Upper lobe of right lung (tissue), 1 donor: ENCODE measurements at regions not wholly inside any gene's neighbourhood (a gene's known extent, or its start where the extent isn't known, plus 50 kb on each side); places are given as distances from the start of the nearest gene placed in this dataset.

ENCODE experiments used
- ATAC-seq: fragments of 200-7000 bp; cut with Tn5 transposase; one replicate; pipeline ENCODE4 v1.9.1; 2020; ENCODE audit warnings: mild to moderate bottlenecking, moderate library complexity
- DNase-seq: peaks from one replicate; pipeline ENCODE4 v3.0.0-alpha.2; 2020
- H3K27ac ChIP-seq: fragments of 200-600 bp; one replicate; pipeline ENCODE4 v1.8.0; 2022
- H3K27me3 ChIP-seq: fragments of 200-600 bp; one replicate; pipeline ENCODE4 v1.8.0; 2022; ENCODE audit warnings: mild to moderate bottlenecking
- H3K36me3 ChIP-seq: fragments of 200-600 bp; one replicate; pipeline ENCODE4 v1.8.0; 2022
- H3K4me1 ChIP-seq: fragments of 200-600 bp; one replicate; pipeline ENCODE4 v1.8.0; 2022
- H3K4me3 ChIP-seq: fragments of 200-600 bp; one replicate; pipeline ENCODE4 v1.8.0; 2022; ENCODE audit warnings: mild to moderate bottlenecking
- H3K9me3 ChIP-seq: fragments of 200-600 bp; one replicate; pipeline ENCODE4 v1.8.0; 2022
- intact Hi-C: fragments of 100-400 bp; cut with DNase I; formaldehyde crosslinking; loops from one replicate; pipeline ENCODE4 v1.11.0; 2022
- TF ChIP-seq, protein P1 (sequence below): fragments of 200-600 bp; IDR thresholded peaks from one replicate; pipeline ENCODE4 v1.8.0; 2022; ENCODE audit warnings: antibody characterized with exemption
- donor health status: DM: no; HTN: yes; CAD: no; lungs with severe emphysema.

DNA sequence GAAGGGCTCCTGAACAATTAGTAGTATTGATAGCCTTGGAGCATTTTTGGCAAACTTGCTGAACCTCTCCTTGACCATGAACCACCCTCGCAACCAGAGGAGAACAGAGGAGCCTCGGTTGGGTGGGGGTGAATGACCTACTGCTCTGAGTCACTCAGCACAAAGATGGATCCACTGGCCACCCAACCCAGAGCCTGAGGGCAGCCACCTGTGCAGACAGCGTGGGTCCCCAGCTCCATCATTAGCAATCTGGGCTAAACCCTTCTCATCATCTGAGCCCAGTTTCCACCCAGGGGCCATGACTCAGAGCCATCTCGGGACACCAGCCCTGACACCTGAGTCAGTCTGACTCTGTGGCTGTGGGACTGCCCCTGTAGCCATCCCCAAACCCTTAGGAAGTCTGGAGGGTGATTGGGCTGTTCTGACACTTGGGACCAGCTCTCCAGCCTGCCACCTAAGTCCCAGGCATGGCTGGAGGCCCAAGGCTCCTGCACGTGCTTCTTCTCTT lies 171.8 kb upstream of the GPR26 start:
- TF ChIP-seq, protein P1, sequence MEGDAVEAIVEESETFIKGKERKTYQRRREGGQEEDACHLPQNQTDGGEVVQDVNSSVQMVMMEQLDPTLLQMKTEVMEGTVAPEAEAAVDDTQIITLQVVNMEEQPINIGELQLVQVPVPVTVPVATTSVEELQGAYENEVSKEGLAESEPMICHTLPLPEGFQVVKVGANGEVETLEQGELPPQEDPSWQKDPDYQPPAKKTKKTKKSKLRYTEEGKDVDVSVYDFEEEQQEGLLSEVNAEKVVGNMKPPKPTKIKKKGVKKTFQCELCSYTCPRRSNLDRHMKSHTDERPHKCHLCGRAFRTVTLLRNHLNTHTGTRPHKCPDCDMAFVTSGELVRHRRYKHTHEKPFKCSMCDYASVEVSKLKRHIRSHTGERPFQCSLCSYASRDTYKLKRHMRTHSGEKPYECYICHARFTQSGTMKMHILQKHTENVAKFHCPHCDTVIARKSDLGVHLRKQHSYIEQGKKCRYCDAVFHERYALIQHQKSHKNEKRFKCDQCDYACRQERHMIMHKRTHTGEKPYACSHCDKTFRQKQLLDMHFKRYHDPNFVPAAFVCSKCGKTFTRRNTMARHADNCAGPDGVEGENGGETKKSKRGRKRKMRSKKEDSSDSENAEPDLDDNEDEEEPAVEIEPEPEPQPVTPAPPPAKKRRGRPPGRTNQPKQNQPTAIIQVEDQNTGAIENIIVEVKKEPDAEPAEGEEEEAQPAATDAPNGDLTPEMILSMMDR, result no peak
- ATAC-seq, result no peak
- no peak overlapping the region for H3K4me3 ChIP-seq
- no peak for DNase-seq
- intact Hi-C loops, result no loop called here
- H3K4me1 ChIP-seq, result no peaks in the 10 kb centered on the region
- H3K36me3 ChIP-seq, result no peaks in the 10 kb centered on the region
- no peaks in the 10 kb centered on the region for H3K9me3 ChIP-seq
- no peak overlapping the region for H3K27ac ChIP-seq
- peaks cover 5% of the 10 kb centered on the region for H3K27me3 ChIP-seq

DNA sequence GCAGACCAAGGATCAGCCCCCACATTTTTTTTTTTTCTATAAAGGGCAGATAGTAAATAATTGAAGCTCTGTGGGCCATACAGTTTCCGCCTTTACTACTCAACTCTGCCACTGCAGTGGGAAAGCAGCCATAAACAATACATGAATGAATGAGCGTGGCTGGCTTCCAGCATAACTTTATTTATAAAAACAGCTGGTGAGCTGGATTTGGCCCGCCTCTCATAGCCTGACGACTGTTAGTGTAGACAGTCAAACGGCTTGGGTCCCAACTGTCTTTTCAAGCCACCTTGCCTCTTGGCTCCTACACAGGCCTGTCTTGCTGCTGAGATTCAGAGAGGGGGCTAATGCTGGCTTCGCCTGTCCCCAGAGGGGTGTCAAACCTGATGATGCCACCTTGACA lies 169.8 kb upstream of the GPR26 start:
- H3K9me3 ChIP-seq, result no peaks in the 10 kb centered on the region
- DNase-seq, result no peak
- no peak overlapping the region for H3K4me3 ChIP-seq
- H3K27me3 ChIP-seq, result peaks cover 5% of the 10 kb centered on the region
- H3K36me3 ChIP-seq, result no peaks in the 10 kb centered on the region
- intact Hi-C loops, result no loop called here
- TF ChIP-seq, protein P1, result no peak
- no peak for ATAC-seq
- H3K4me1 ChIP-seq, result no peaks in the 10 kb centered on the region
- no peak overlapping the region for H3K27ac ChIP-seq

GRCh38 chr10:123496996-123497660 lies 169.0 kb upstream of the GPR26 start:
- intact Hi-C loops, result no loop called here
- ATAC-seq (no peak), DNase-seq (no peak)
- no peak overlapping the region for H3K27ac ChIP-seq
- H3K4me1 ChIP-seq, result no peaks in the 10 kb centered on the region
- H3K27me3 ChIP-seq, result peaks cover 2% of the 10 kb centered on the region
- H3K4me3 ChIP-seq, result no peak overlapping the region
- H3K9me3 ChIP-seq, result no peaks in the 10 kb centered on the region
- TF ChIP-seq, protein P1, result no peak
- no peaks in the 10 kb centered on the region for H3K36me3 ChIP-seq

- H3K4me1 ChIP-seq, result no peaks in the 10 kb centered on the region
- no peaks in the 10 kb centered on the region for H3K27me3 ChIP-seq
- DNase-seq, result no peak
- TF ChIP-seq, protein P1, result no peak
- no peak overlapping the region for H3K27ac ChIP-seq
- intact Hi-C loops, result no loop called here
- H3K4me3 ChIP-seq, result no peak overlapping the region
- no peaks in the 10 kb centered on the region for H3K36me3 ChIP-seq
- no peak for ATAC-seq
- no peaks in the 10 kb centered on the region for H3K9me3 ChIP-seq
Observed at GRCh38 chr10:123500110-123500509, 166.0 kb upstream of the GPR26 start.

- Histone ChIP-seq H3K36me3 (no peaks in the 10 kb centered on the region), H3K27ac (no peak overlapping the region), H3K27me3 (no peaks in the 10 kb centered on the region), H3K4me1 (no peaks in the 10 kb centered on the region), H3K4me3 (no peak overlapping the region), H3K9me3 (no peaks in the 10 kb centered on the region)
- TF ChIP-seq, protein P1, result no peak
- ATAC-seq (no peak), DNase-seq (no peak)
- intact Hi-C loops, result no loop called here
Observed at GRCh38 chr10:123501148-123501547, 165.0 kb upstream of the GPR26 start.
